ENCODE measurements at regions not wholly inside any gene's neighbourhood (a gene's known extent, or its start where the extent isn't known, plus 50 kb on each side); places are given as distances from the start of the nearest gene placed in this dataset.
"Not testable (repeated sequence)": the region's sequence is repeated elsewhere in the genome, so short reads cannot be mapped to it uniquely, and the experiment has no call there.

GRCh38 chrX:10469-11458, 270.4 kb upstream of the PLCXD1 start:
- not testable (repeated sequence) for H3K9me3 ChIP-seq; DNase-seq (ENCODE audit: low spot score in 2 of 2); H3K36me3 ChIP-seq; H3K27ac ChIP-seq; H3K27me3 ChIP-seq; H3K4me3 ChIP-seq; H3K4me1 ChIP-seq
- 90% methylated on average over 2 of the region's 18 CpGs for WGBS

- not testable (repeated sequence) for H3K9me3 ChIP-seq; H3K4me3 ChIP-seq; H3K36me3 ChIP-seq; H3K27me3 ChIP-seq; H3K27ac ChIP-seq; H3K4me1 ChIP-seq; DNase-seq (ENCODE audit: low spot score in 2 of 2)
- 82% methylated on average over 16 of the region's 45 CpGs for WGBS
Measured at GRCh38 chrX:13821-14443, 267.2 kb upstream of the PLCXD1 start.

GRCh38 chrX:14452-14851, 266.7 kb upstream of the PLCXD1 start:
- not testable (repeated sequence) for H3K4me1 ChIP-seq, H3K4me3 ChIP-seq, H3K27ac ChIP-seq, H3K27me3 ChIP-seq, H3K9me3 ChIP-seq, H3K36me3 ChIP-seq
- DNase-seq (ENCODE audit: low spot score in 2 of 2) = peak in 1 of 2 donors; percentile 58
- WGBS = no CpG with 5 or more reads among the region's 39 CpGs

GRCh38 chrX:18768-19454, 262.3 kb upstream of the PLCXD1 start:
- H3K27ac ChIP-seq; H3K4me1 ChIP-seq; H3K9me3 ChIP-seq; H3K36me3 ChIP-seq; H3K4me3 ChIP-seq; DNase-seq (ENCODE audit: low spot score in 2 of 2); H3K27me3 ChIP-seq: not testable (repeated sequence)
- WGBS = 49% methylated on average over 17 of the region's 47 CpGs

GRCh38 chrX:19455-19827, 261.7 kb upstream of the PLCXD1 start:
- H3K4me3 ChIP-seq = peak overlapping the region; percentile 48
- H3K36me3 ChIP-seq; H3K9me3 ChIP-seq; H3K27ac ChIP-seq; DNase-seq (ENCODE audit: low spot score in 2 of 2); H3K27me3 ChIP-seq; H3K4me1 ChIP-seq: not testable (repeated sequence)
- no CpG with 5 or more reads among the region's 41 CpGs for whole genome bisulfite sequencing

GRCh38 chrX:19912-20571, 261.1 kb upstream of the PLCXD1 start:
- peak in 1 of 2 donors; percentile 58 for DNase-seq (ENCODE audit: low spot score in 2 of 2)
- no peak overlapping the region for H3K27ac ChIP-seq

GRCh38 chrX:24139-24538, 257.0 kb upstream of the PLCXD1 start:
- not testable (repeated sequence) for H3K36me3 ChIP-seq; DNase-seq (ENCODE audit: low spot score in 2 of 2); H3K27me3 ChIP-seq; H3K4me1 ChIP-seq; H3K27ac ChIP-seq; H3K4me3 ChIP-seq; H3K9me3 ChIP-seq
- WGBS = no CpG with 5 or more reads among the region's 6 CpGs

More at GRCh38 chrX:19912-20571, 261.1 kb upstream of the PLCXD1 start:
- Histone ChIP-seq H3K4me1 (no peaks in the 10 kb centered on the region), H3K36me3 (no peaks in the 10 kb centered on the region), H3K9me3 (no peaks in the 10 kb centered on the region), H3K4me3 (peak overlapping the region; percentile 48), H3K27me3 (no peaks in the 10 kb centered on the region)
- WGBS = 42% methylated on average over 38 of the region's 56 CpGs
- TF ChIP-seq POLR2AphosphoS5 (IDR thresholded peaks at IDR 0.05) (no peak), CTCF (IDR thresholded peaks at IDR 0.05) (no peak), EP300 (IDR thresholded peaks at IDR 0.05) (no peak), POLR2A (IDR thresholded peaks at IDR 0.05) (no peak)
